ENCODE measurements at regions not wholly inside any gene's neighbourhood (a gene's known extent, or its start where the extent isn't known, plus 50 kb on each side); places are given as distances from the start of the nearest gene placed in this dataset.

GRCh38 chr2:100198461-100199230, 56.3 kb upstream of the AFF3 start:
- TF ChIP-seq, protein P1, sequence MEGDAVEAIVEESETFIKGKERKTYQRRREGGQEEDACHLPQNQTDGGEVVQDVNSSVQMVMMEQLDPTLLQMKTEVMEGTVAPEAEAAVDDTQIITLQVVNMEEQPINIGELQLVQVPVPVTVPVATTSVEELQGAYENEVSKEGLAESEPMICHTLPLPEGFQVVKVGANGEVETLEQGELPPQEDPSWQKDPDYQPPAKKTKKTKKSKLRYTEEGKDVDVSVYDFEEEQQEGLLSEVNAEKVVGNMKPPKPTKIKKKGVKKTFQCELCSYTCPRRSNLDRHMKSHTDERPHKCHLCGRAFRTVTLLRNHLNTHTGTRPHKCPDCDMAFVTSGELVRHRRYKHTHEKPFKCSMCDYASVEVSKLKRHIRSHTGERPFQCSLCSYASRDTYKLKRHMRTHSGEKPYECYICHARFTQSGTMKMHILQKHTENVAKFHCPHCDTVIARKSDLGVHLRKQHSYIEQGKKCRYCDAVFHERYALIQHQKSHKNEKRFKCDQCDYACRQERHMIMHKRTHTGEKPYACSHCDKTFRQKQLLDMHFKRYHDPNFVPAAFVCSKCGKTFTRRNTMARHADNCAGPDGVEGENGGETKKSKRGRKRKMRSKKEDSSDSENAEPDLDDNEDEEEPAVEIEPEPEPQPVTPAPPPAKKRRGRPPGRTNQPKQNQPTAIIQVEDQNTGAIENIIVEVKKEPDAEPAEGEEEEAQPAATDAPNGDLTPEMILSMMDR (IDR thresholded peaks at IDR 0.05; ENCODE audit: low read depth, low read length) = no peak
- no peak for TF ChIP-seq MYC (IDR thresholded peaks at IDR 0.05; ENCODE audit: low read depth, low read length)
- no peak for TF ChIP-seq POLR2A (IDR thresholded peaks at IDR 0.05; ENCODE audit: extremely low read depth, insufficient read length)
- TF ChIP-seq, protein P2, sequence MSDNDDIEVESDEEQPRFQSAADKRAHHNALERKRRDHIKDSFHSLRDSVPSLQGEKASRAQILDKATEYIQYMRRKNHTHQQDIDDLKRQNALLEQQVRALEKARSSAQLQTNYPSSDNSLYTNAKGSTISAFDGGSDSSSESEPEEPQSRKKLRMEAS (IDR thresholded peaks at IDR 0.05; ENCODE audit: low read depth, low read length) = no peak
- H3K4me3 ChIP-seq (ENCODE audit: low read depth, low read length) = no peak overlapping the region
- DNase-seq (ENCODE audit: low read depth) = no peak

- DNase-seq (ENCODE audit: low read depth) = no peak
- TF ChIP-seq, protein P1 (IDR thresholded peaks at IDR 0.05; ENCODE audit: low read depth, low read length) = no peak
- TF ChIP-seq, protein P2 (IDR thresholded peaks at IDR 0.05; ENCODE audit: low read depth, low read length) = no peak
- TF ChIP-seq POLR2A (IDR thresholded peaks at IDR 0.05; ENCODE audit: extremely low read depth, insufficient read length) (no peak), MYC (IDR thresholded peaks at IDR 0.05; ENCODE audit: low read depth, low read length) (no peak)
- H3K4me3 ChIP-seq (ENCODE audit: low read depth, low read length) = no peak overlapping the region
Measured at GRCh38 chr2:100197631-100198153, 55.3 kb upstream of the AFF3 start.

DNA sequence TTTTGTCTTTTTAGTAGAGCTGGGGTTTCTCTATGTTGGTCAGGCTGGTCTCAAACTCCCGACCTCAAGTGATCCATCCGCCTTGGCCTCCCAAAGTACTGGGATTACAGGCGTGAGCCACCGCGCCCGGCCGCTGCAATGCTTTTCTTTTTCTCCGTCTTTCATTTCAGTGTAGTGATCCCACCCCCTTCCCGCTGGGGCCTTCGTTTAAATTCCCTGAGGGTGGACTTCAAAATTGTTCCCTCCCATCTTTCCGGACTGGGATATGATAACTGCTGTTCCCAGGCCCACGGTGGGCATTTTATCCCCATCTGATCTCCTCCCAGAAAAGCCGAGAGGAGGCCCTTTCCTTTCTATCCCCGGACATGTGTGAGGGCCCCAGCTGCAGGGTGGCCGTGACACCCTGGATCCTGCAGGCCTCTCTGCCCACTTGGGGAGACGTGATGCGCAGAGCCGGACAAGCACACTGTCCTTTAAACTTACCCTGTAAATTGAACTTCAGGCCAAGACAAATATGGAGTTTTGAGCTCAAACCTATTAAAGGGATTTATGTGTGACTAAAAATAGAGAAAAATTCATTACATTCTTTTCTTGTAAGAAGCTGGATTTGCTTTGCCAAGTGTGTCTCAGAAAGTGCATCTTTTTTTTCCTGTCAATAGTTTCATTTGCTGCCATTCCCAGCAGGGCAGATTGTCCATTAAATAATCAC, 54.5 kb upstream of the AFF3 start:
- TF ChIP-seq POLR2A (IDR thresholded peaks at IDR 0.05; ENCODE audit: extremely low read depth, insufficient read length) = no peak
- TF ChIP-seq, protein P1 (IDR thresholded peaks at IDR 0.05; ENCODE audit: low read depth, low read length) = no peak
- TF ChIP-seq, protein P2 (IDR thresholded peaks at IDR 0.05; ENCODE audit: low read depth, low read length) = no peak
- no peak for TF ChIP-seq MYC (IDR thresholded peaks at IDR 0.05; ENCODE audit: low read depth, low read length)
- DNase-seq (ENCODE audit: low read depth) = no peak
- H3K4me3 ChIP-seq (ENCODE audit: low read depth, low read length) = no peak overlapping the region

DNA sequence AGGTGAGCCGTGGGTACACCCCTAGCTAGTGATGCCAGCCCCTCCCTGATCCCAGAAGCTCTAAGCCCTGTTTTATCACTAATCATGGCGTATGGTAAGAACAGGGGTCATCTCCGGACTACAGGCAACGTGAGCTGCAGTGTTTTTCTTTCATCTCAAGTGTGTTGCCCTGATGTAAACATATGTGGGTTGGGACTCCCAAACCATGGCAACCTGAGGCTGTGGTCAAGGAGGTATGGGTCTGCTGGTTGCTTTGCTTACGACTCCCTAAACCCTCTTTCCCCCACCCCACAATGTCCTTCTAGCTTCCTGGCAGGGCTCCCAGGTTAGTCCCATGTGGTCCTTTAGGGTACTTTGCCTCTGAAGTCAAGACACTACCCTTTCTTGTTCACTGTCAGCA, 53.6 kb upstream of the AFF3 start:
- TF ChIP-seq MYC (IDR thresholded peaks at IDR 0.05; ENCODE audit: low read depth, low read length) (no peak), POLR2A (IDR thresholded peaks at IDR 0.05; ENCODE audit: extremely low read depth, insufficient read length) (no peak)
- TF ChIP-seq, protein P2 (IDR thresholded peaks at IDR 0.05; ENCODE audit: low read depth, low read length) = no peak
- TF ChIP-seq, protein P1 (IDR thresholded peaks at IDR 0.05; ENCODE audit: low read depth, low read length) = no peak
- DNase-seq (ENCODE audit: low read depth) = no peak
- no peak overlapping the region for H3K4me3 ChIP-seq (ENCODE audit: low read depth, low read length)

GRCh38 chr2:100194951-100195350, 52.6 kb upstream of the AFF3 start:
- H3K4me3 ChIP-seq (ENCODE audit: low read depth, low read length) = no peak overlapping the region
- no peak for DNase-seq (ENCODE audit: low read depth)
- TF ChIP-seq, protein P2 (IDR thresholded peaks at IDR 0.05; ENCODE audit: low read depth, low read length) = no peak

- H3K4me3 ChIP-seq (ENCODE audit: low read depth, low read length) = no peak overlapping the region
- DNase-seq (ENCODE audit: low read depth) = no peak
- TF ChIP-seq, protein P1 (IDR thresholded peaks at IDR 0.05; ENCODE audit: low read depth, low read length) = no peak
- TF ChIP-seq, protein P2 (IDR thresholded peaks at IDR 0.05; ENCODE audit: low read depth, low read length) = no peak
Measured at GRCh38 chr2:100193291-100193710, 50.9 kb upstream of the AFF3 start.

All from NB4 (cell line).